GM21723 (cell line): ENCODE measurements at regions not wholly inside any gene's neighbourhood (a gene's known extent, or its start where the extent isn't known, plus 50 kb on each side); places are given as distances from the start of the nearest gene placed in this dataset.

Experiments
- ATAC-seq: cut with Tn5 transposase; IDR thresholded peaks from one replicate; pipeline ENCODE4 v1.9.1; 2021; ENCODE audit warnings: mild to moderate bottlenecking, moderate library complexity; ENCODE audit not compliant: unreplicated experiment

DNA sequence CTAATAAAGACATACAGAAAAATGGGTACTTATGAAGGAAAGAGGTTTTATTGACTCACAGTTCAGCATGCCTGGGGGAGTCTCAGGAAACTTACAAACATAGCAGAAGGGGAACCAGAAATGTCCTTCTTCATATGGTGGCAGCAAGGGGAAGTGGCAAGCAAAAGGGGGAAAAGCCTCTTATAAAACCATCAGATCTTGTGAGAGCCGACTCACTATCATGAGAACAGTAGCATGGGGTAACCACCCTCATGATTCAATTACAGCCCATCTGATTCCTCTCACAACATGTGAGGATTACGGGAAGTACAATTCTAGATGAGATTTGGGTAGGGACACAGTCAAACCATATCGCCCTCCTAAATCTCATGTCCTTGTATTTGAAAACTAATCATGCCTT lies 1305.4 kb upstream of the SORCS1 start:
- ATAC-seq, result no peak

DNA sequence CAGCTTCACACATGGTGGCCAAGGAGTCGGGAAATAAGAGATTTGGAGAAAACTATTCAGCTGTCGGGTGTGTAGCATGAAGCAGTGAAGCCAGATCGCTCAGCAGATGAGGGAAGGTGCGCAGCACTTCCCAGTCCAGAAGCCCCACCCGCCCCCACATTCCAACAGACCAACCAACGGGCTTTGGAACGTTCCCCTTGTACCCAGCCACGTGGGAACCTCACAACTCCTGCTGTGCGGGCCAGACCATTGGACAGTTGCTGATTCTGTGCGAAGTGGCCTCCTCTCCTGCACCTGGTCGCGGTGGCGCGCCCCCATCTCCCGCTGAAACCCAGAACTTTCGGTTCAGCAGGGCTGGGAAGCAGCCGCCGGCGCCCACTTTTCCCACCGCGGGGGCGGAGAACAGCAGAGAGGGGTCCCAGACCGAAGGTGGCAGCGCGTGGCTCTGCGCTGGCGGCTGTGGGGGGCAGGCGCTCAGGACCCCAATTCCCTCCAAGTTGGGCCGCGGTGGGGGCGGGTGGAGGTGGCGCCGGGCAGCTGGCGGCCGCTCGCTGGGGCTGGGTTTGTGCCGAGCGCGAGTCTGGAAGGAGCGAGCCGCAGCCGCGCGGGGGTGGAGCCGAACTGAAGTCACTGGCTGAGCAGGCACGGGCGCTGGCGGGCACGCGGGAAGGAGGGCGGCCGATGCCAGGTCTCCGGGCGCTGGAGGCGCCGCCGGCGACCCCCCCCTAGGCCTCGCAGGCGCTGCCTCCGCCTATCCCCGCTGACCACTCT lies 1301.5 kb upstream of the SORCS1 start:
- ATAC-seq, result no peak

DNA sequence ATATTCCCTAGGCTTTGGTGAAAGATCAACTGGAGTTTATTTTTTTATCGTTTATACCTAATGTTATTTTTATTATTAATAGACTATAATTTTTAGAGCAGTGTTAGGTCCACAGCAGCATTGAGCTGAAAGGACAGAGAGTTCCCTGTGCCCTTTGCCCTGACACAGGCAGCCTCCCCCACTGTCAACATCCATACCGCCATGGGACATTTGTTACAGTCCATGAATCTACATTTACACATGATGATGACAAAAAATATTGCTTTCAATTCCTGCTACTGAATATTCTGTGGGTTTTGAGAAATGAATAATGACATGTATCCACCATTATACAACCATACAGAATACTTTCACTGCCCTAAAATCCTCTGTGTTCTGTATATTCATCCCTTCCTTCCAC lies 1297.5 kb upstream of the SORCS1 start:
- no peak for ATAC-seq

DNA sequence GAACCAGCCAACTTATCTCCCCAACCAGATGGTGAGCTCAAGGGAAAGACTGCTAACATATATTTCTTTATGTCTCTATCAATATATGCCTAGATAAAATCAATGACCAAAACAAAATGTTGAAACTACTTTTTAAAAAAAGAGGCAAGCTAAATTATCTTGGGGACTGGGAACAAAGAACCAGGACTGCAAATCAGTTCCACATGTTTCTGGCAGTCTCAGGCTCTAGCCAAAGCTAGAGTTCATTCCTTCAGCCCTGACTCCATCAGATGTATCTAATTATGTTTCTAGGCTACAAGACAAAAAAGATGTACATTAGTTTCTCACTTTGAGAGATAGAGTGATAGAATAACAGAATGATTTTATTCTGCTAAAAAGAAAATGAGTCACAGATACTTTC lies 1290.3 kb upstream of the SORCS1 start:
- ATAC-seq, result no peak

DNA sequence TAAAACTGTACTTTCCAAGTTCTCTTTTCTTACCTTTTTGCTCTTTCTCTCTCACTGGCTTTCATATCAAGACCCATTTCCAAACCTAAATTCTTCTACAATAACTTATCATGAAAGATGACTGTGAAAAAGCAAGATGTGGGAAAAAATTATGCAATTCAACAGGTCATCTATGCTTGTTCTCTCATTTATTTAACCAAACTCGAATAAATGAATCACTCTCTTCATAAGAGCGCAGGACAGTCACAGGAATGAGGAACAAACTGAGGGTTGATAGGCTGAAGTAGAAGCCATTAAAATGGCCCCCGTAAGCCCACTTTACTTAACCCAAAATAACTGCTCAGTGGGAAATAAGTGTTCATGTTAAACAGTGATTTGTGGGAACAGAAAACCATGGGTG lies 1289.7 kb upstream of the SORCS1 start:
- ATAC-seq, result no peak

DNA sequence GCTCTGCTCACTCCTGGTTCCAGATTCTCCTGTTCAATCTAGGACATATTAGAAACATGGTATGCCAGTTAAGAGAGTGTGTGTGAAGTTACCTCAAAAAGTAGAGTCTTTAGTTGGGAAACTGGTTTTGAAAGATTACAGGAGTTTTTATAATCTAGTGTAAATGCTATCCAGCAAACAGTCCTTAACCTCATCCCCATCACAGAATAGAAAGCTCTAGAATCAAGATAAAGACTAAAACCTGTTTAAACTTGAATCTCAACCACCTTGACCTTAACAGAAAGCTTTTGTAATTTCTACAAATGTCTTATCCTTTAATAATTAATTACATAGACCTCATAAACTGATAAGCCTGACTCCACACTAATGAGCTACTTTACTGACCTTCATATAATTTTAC lies 1288.7 kb upstream of the SORCS1 start:
- ATAC-seq, result no peak

DNA sequence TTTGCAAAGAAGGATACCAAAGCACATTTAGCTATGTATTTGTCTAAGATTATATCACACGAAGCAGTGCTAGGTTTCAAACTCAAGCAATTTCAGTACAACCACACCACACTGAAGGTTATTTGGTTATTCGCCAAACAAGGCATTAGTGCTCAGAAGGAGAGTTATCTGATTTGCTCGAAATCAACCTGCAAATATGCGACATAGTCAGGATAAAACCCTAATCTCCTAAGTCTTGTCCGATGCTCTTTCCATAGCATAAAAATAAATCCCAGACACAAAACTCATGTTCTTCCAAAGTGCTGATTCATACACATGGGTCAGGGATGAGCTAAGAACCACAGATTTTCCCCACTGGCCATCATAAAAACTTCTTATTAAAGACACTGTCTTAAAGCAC lies 1288.0 kb upstream of the SORCS1 start:
- no peak for ATAC-seq

DNA sequence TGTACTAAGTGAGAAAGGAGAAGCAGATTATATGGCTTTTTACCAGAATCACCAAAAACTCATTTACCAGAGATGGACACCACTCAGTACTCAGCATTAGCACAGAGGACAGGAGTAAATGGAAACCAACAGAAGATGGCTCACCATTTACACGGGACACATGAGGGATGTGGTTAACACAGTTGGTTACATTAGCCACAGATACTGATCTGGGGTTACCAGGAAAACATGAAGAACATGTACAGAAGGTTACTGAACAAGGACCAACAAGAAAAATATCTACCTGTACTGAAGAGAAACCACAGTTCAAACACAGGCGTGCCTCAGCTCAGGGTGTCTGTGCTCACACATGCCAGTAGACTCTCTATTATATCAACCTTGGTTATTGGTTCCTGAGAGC lies 1285.8 kb upstream of the SORCS1 start:
- no peak for ATAC-seq

DNA sequence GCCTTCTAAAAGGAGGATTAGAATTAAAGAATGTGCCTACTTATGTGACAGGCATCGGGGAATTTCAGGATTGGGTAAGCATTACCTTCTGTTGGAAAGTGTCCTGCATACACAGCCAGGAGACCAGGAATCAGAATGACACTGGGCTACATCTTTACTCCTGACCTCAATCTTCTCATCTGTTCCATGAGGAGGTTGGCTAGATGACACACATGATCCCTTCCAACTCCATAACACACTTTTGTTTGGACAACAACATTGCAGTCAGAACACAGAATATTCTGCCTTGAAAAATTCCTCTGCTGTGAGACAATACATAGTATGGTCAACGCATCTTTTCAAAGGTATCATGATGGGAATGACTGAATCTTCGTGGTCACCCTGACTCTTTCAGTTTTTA lies 1281.2 kb upstream of the SORCS1 start:
- no peak for ATAC-seq

DNA sequence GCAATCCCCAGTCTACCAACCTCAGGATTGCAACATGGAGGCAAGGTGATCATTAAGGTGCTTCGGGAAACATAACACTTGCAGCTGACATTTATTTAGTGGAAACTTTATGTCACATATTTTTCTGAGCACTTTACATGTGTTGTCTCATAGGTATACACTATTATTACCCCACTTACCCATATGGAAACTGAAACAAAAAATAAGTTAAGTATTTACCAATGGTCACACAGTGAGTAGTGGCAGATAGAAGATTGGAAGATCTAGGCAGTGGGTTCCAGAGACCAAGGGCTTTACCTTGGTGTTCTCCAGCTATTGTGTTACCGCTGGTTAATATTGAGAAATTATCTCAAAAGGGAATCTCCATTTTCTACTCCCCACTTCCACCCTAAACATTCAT lies 1279.1 kb upstream of the SORCS1 start:
- no peak for ATAC-seq

DNA sequence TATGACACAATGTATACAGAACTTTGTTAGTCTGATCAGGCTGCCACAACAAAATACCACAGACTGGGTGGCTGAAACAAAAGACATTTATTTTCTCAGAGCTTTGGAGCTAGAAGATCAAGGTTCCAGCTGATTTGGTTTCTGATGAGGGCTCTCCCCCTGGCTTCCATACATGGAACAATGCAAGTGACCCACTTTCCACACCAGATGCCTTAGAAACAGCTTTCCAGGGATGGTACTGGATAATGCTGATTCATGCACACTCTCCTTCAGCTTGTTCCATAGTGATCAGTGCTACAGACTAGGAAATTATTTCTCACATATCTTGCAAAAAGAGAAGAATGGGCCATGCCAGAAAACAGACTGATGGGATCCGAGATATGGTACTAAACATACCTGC lies 1274.9 kb upstream of the SORCS1 start:
- ATAC-seq, result no peak

DNA sequence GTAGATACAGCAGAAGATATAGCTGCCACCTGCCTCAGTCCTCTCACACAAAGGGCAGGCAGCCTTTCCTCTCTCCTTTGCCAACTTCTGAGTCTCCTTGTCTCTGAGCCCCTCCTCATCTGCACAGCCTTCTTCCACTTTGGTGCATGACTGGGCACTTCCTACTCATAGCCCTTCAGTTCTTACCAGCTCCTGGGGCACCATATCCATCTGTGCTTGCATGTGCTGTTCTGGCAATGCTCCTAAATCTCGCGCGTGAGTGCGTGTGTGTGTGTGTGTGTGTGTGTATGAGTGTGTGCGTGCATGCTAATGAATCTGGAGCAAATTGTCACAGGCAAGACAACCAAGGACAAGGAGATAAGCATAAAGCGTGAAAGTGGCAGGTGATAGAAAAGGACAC lies 1271.6 kb upstream of the SORCS1 start:
- ATAC-seq, result no peak

DNA sequence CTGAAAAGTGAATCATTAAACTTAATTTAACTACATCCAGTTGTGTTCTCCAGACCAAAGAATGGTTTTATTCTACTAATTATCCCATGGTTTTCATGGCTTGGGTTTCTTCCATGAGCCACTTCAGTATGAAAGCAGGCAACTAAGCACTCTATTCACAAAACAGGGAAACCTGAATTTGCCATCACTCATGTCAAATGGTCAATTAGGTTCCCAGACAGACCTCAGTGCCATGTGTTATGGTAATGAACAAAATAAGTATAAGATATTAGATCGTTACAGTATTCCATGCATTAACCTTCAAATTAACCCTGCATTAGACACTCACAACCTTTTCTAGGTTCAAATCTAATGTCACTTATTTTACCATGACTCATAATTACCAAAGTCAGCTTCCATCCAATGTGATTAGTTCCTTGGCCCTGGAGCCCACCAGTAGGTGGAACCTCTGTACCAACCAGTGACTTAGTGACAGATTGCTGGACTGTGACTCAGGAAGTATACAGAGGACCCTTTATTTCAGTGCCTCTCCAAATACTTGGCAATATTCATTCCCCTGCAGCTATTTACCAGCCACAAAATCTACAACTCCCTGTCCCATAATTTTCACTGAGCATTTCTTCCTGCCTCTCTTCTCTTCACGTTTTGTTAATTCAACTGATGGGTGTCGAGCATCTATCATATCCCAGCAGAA lies 1270.2 kb upstream of the SORCS1 start:
- no peak for ATAC-seq

DNA sequence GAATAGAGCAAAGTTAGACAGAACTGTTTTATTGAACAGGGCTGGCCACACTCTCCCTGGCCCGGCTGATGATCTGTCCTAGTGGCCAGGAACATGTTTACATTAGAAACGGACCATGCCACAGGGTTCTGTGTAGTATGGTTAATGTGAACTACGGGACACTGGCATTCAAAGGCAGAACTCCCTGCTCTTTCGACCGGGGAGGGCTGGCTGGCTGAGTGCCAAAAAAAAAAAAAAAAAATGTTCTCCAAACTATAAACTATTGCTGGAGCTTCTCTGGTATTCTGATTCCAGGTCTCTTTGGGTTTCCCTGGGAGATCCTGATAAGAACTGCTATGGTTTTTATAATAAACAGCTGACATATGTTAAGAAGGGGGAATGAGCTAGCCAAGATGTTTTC lies 1262.6 kb upstream of the SORCS1 start:
- no peak for ATAC-seq

DNA sequence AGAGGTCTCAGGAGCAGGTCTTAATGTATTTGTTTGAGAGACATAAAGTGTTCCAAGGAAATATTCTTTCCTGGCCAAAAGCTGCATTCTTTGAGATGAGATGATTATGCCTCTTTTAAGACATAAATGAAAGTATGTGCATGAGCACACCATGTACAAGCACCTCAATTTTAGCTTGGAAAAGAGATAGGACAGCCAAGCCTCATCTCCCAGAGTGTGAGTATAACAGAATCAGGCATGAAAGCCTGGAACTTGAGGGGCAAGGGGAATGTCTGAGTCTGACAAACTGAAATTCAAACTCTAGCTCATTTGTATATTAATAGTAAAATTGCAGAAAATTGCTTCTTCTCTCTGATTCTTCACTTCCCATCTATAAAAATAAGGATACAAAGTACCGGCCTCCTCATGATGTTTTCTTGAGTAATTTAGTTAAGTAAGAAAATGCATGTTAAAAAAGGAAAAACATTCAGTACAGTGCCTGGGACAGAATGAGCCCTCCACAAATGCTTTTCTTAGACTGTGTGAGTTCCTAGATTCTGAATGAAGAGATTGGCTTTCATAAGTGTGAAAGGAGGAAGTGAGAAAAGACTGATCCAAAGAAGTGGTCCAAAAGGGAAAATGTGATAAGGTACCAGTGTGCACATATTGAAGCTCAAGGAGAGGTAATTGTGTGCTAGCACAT lies 1260.9 kb upstream of the SORCS1 start:
- no peak for ATAC-seq

DNA sequence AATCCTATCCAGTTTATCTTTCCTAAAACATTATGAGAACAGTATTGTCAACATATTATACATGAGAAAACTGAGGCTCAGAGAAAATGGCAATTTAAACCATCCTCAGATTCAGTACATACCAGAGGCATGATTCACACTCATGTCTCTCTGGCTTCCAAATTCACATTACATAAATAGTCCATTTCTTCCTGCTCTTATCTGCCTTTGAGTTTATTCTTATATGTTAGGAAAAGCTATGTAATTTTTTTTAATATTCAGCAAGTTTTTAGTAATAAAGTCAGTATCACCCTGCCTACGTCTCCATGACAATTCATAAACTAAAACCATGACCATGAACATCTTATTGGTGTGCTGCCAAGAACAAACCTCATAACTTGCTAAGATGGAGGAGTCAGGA lies 1260.2 kb upstream of the SORCS1 start:
- no peak for ATAC-seq

DNA sequence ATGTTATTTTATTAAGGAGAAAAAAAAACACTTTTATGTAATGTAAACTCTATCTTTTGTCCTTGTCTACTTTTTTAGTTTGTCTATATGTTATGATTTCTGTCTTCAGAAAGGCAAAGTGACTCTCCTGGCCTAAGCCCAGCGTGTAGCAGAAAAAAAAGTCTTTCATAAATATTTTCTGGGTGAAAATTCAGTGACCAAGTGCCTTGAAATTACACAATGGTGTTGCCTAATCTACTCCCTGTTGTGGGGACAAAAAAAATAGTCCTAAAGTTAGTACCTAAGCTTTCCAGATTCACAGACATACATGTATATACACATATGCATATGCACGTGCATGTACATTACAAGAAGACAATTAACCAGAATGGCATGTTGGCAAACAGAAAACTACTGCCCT lies 1257.8 kb upstream of the SORCS1 start:
- ATAC-seq, result no peak

DNA sequence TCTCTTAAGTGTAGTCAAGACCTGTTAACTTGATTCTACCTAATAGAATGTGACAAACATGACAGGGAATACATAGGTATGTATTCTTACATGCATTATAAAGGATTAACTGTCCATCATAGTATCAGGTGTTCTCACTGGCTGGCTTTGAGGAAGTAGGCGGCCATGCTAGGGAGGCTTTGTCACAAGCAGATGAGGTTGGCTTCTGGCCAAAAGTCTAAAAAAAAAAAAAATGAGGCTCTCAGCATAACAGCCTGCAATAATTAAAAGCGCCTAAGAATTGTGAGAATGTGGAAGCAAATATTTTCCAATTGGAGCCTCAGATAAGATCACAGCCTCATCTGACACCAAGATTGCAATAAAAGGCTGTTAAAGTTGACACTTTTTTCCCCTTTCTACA lies 1256.8 kb upstream of the SORCS1 start:
- no peak for ATAC-seq

DNA sequence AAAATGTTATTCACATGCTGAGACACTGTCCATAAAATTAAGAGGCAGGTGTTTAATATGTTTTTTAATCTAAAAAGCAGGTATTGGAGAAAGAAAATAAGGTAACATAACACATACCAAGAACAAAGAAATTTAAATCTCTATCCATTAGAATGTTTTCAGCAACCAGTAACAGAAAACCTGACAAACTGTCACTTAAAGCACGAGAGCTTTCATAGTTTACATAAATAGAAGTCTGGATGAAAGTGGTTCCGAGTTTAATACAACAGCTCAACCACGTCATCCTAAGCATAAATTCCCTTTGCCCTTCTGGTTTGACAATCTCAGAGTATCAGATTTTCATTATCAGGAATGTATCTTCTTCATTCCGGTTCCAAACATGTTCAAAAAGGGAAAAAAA lies 1249.4 kb upstream of the SORCS1 start:
- no peak for ATAC-seq

DNA sequence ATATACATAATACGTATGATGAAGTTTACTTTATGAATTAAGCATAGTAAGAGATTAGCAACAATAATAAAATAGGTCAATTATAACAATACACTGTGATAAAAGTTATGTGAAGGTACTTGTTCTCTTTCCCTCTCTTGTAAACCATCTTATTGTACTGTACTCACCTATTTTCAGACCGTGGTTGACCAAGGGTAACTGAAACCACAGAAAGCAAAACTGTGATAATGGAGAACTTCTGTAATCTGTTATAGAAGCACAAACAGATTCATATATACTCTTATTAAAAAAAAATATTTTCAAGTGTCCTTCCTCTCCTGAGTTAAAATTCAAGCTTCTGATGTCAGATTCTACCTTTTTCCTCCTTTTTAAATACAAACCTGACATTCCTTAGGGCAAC lies 1247.8 kb upstream of the SORCS1 start:
- no peak for ATAC-seq

DNA sequence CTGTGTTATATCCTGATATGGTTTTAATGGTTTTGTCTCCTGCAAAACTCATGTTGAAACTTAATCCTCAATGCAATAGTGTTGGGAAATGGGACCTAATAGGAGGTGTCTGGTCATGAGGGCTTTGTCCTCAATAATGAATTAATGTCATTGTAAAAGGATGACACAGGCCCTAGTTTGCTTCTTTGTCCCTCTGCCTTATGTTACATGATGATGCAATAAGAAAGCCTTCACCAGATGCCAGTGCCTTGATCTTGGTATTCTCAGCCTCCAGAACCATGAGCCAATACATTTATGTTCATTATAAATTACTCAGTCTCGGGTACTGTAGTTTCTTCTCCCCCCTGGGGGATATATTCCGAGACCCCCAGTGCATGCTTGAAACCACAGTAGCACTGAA lies 1247.4 kb upstream of the SORCS1 start:
- no peak for ATAC-seq

DNA sequence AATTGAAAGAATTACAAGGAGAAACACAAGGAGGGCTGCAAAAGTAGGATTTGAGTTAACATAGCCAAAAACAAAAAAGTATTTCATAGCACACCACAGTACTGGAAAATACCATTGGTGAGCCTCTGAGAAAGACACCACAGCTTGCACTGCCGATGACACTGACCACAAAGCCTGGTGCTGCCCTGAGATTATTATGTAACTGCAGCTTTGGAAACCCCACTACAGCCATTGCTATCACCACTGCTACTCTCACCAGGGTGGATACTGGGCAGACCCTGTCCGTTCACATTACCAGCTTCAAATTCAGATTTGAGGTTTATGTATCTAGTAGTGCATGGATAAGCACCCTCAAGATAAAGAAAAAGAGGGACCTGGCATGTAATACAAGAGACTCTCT lies 1246.7 kb upstream of the SORCS1 start:
- ATAC-seq, result no peak
